H1 (cell line): ENCODE measurements at regions not wholly inside any gene's neighbourhood (a gene's known extent, or its start where the extent isn't known, plus 50 kb on each side); places are given as distances from the start of the nearest gene placed in this dataset.

Experiments used
- CTCF ChIA-PET: fragments of 300-600 bp; sonication (Branson Sonifier 250); formaldehyde crosslinking; loops from one replicate; lab custom pipeline; 2021; ENCODE audit not compliant: partially characterized antibody; lab: Charles Lee
- POLR2A ChIA-PET: fragments of 300-600 bp; sonication (Branson Sonifier 250); formaldehyde crosslinking; loops from one replicate; lab custom pipeline; 2021; ENCODE audit warnings: inconsistent platforms; ENCODE audit not compliant: partially characterized antibody; lab: Charles Lee
- DNase-seq, 2 experiments: peaks; one replicate each; pipeline versions ENCODE4 v3.0.0 to v3.0.0-alpha.2; 2010 to 2022; ENCODE audit warnings: low spot score in 2 of 2, low read depth in 1 of 2, mixed read lengths in 1 of 2
- FAIRE-seq: peaks from 2 replicates; lab custom pipeline; 2011; peaks lifted over from hg19 to GRCh38; lab: Jason Lieb, UNC
- H2AFZ ChIP-seq: 2 replicates; pipeline ENCODE4 v1.8.1; 2012; ENCODE audit warnings: low read length, inconsistent platforms
- H2AK5ac ChIP-seq: 2 replicates; pipeline ENCODE4 v1.6.1; 2013; ENCODE audit warnings: low read depth, low read length
- H2BK120ac ChIP-seq: replicated peaks from 2 replicates; pipeline ENCODE3; 2013; ENCODE audit warnings: low read depth, low read length, inconsistent platforms
- H2BK12ac ChIP-seq: 2 replicates; pipeline ENCODE4 v1.6.1; 2013; ENCODE audit warnings: low read depth, low read length
- H2BK15ac ChIP-seq: 2 replicates; pipeline ENCODE4 v1.6.1; 2013; ENCODE audit warnings: low read length
- H2BK20ac ChIP-seq: 2 replicates; pipeline ENCODE4 v1.6.1; 2013; ENCODE audit warnings: low read length
- H2BK5ac ChIP-seq: 2 replicates; pipeline ENCODE4 v1.6.1; 2013; ENCODE audit warnings: low read depth, low read length
- H3K14ac ChIP-seq: 2 replicates; pipeline ENCODE4 v1.6.1; 2013; ENCODE audit warnings: inconsistent platforms; ENCODE audit not compliant: insufficient read length
- H3K18ac ChIP-seq: 2 replicates; pipeline ENCODE4 v1.6.1; 2013; ENCODE audit warnings: low read length; ENCODE audit errors: extremely low read depth
- H3K23ac ChIP-seq: 2 replicates; pipeline ENCODE4 v1.6.1; 2013; ENCODE audit warnings: inconsistent platforms; ENCODE audit not compliant: insufficient read length
- H3K23me2 ChIP-seq: 2 replicates; pipeline ENCODE4 v1.6.1; 2013; ENCODE audit warnings: low read depth, low read length
- H3K27ac ChIP-seq: 2 replicates; pipeline ENCODE4 v1.6.1; 2011; ENCODE audit warnings: low read depth, low read length, inconsistent platforms
- H3K27me3 ChIP-seq, 4 experiments: replicated peaks in 1 of 4; 1 replicate in 1 of 4; 2 replicates in 3 of 4; pipeline versions ENCODE4 v1.6.1 to v1.8.1; 2011 to 2013; ENCODE audit warnings: low read length in 3 of 4, mild to moderate bottlenecking in 3 of 4, inconsistent platforms in 2 of 4, mixed read lengths in 2 of 4, moderate library complexity in 1 of 4; ENCODE audit not compliant: control insufficient read depth in 3 of 4, insufficient read depth in 3 of 4; ENCODE audit errors: extremely low read depth in 1 of 4
- H3K36me3 ChIP-seq, 4 experiments: 2 replicates each; pipeline versions ENCODE4 v1.6.1 to v1.8.1; 2011 to 2013; ENCODE audit warnings: mild to moderate bottlenecking in 4 of 4, low read length in 3 of 4, moderate library complexity in 2 of 4, control low read depth in 1 of 4, inconsistent platforms in 1 of 4; ENCODE audit not compliant: insufficient read depth in 4 of 4, control insufficient read depth in 2 of 4
- H3K4ac ChIP-seq: replicated peaks from 2 replicates; pipeline ENCODE3; 2013; ENCODE audit warnings: low read length, low read depth, mixed read lengths, inconsistent platforms; ENCODE audit not compliant: insufficient read length
- H3K4me1 ChIP-seq, 4 experiments: replicated peaks in 1 of 4; 1 replicate in 1 of 4; 2 replicates in 3 of 4; pipeline versions ENCODE4 v1.6.1 to v1.8.1; 2011 to 2013; ENCODE audit warnings: low read length in 3 of 4, inconsistent platforms in 2 of 4, mixed read lengths in 1 of 4; ENCODE audit not compliant: insufficient read depth in 4 of 4, control insufficient read depth in 3 of 4
- H3K4me2 ChIP-seq, 2 experiments: 2 replicates each; pipeline versions ENCODE4 v1.6.1 to v1.8.1; 2011 to 2013; ENCODE audit warnings: low read depth in 2 of 2, low read length in 2 of 2, control low read depth in 1 of 2, inconsistent platforms in 1 of 2, mild to moderate bottlenecking in 1 of 2; ENCODE audit not compliant: insufficient read depth in 1 of 2
- H3K4me3 ChIP-seq, 4 experiments: fragments of 200-600, 300-600 bp in 1 of 4; sonication (generic), shearing (Covaris generic), sonication (Bioruptor Twin) in 1 of 4; 2 replicates each; pipeline versions ENCODE4 v1.5.1 to v1.8.1; 2011 to 2016; ENCODE audit warnings: low read length in 4 of 4, low read depth in 3 of 4, control low read depth in 2 of 4, inconsistent platforms in 2 of 4, mild to moderate bottlenecking in 2 of 4, mixed read lengths in 1 of 4, moderate library complexity in 1 of 4; ENCODE audit not compliant: insufficient read depth in 2 of 4; ENCODE audit errors: extremely low read depth in 1 of 4
- H3K56ac ChIP-seq: replicated peaks from 2 replicates; pipeline ENCODE3; 2013; ENCODE audit warnings: low read depth, mild to moderate bottlenecking, mixed read lengths, low read length, inconsistent platforms; ENCODE audit not compliant: insufficient read length
- H3K79me1 ChIP-seq: 2 replicates; pipeline ENCODE4 v1.6.1; 2013; ENCODE audit warnings: low read depth, low read length, control low read depth
- H3K79me2 ChIP-seq, 2 experiments: 2 replicates each; pipeline versions ENCODE4 v1.6.1 to v1.8.1; 2012 to 2013; ENCODE audit warnings: low read length in 2 of 2, mild to moderate bottlenecking in 2 of 2, inconsistent platforms in 1 of 2; ENCODE audit not compliant: insufficient read depth in 2 of 2, control insufficient read depth in 1 of 2
- H3K9ac ChIP-seq, 4 experiments: replicated peaks in 1 of 4; 1 replicate in 1 of 4; 2 replicates in 3 of 4; pipeline versions ENCODE4 v1.6.1 to v1.8.1; 2011 to 2013; ENCODE audit warnings: low read depth in 3 of 4, low read length in 3 of 4, control low read depth in 2 of 4, mild to moderate bottlenecking in 2 of 4, moderate library complexity in 2 of 4, inconsistent platforms in 1 of 4; ENCODE audit errors: extremely low read depth in 1 of 4
- H3K9me3 ChIP-seq, 2 experiments: 2 replicates each; pipeline versions ENCODE4 v1.6.1 to v1.8.1; 2012 to 2013; ENCODE audit warnings: mild to moderate bottlenecking in 2 of 2, moderate library complexity in 2 of 2, control low read depth in 1 of 2, inconsistent platforms in 1 of 2, low read depth in 1 of 2, low read length in 1 of 2, mixed read lengths in 1 of 2; ENCODE audit not compliant: insufficient read depth in 2 of 2
- H4K20me1 ChIP-seq, 2 experiments: replicated peaks in 1 of 2; 2 replicates each; pipeline versions ENCODE3 to v1.8.1; 2011 to 2013; ENCODE audit warnings: inconsistent platforms in 2 of 2, low read length in 2 of 2, mild to moderate bottlenecking in 1 of 2; ENCODE audit not compliant: insufficient read depth in 2 of 2, control insufficient read depth in 1 of 2
- H4K5ac ChIP-seq: 2 replicates; pipeline ENCODE4 v1.6.1; 2013; ENCODE audit warnings: low read length, low read depth, mixed read lengths, inconsistent platforms; ENCODE audit not compliant: insufficient read length
- H4K8ac ChIP-seq: 2 replicates; pipeline ENCODE4 v1.8.0; 2013; ENCODE audit warnings: mild to moderate bottlenecking, moderate library complexity, low read length, inconsistent platforms; ENCODE audit not compliant: insufficient read depth; ENCODE audit errors: extremely low read depth
- H4K91ac ChIP-seq: replicated peaks from 2 replicates; pipeline ENCODE3; 2013; ENCODE audit warnings: low read length, mixed read lengths, inconsistent platforms; ENCODE audit not compliant: insufficient read length
- POLR2A ChIP-seq, 2 experiments: IDR thresholded peaks; 1 replicate in 1 of 2; 2 replicates in 1 of 2; pipeline ENCODE4 v1.6.1; 2011; ENCODE audit warnings: low read depth in 2 of 2, low read length in 2 of 2, mild to moderate bottlenecking in 2 of 2; ENCODE audit errors: control extremely low read depth in 1 of 2
- WGBS, 2 experiments: shearing (Covaris generic) in 1 of 2; methylation state at CpG; one replicate each; pipeline versions ENCODE4 v1.1.6 to v1.1.7; 2013 to 2015; ENCODE audit warnings: low lambda C conversion rate in 2 of 2, mixed read lengths in 2 of 2, inconsistent platforms in 1 of 2, low coverage in 1 of 2, missing lambda C conversion rate in 1 of 2; ENCODE audit not compliant: insufficient replicate concordance in 2 of 2, insufficient coverage in 1 of 2, insufficient read length in 1 of 2; ENCODE audit errors: extremely low coverage in 1 of 2, missing lambda C conversion rate in 1 of 2; 5-methylcytosine and 5-hydroxymethylcytosine counted together
- TF ChIP-seq, protein P1 (sequence below): IDR thresholded peaks from 2 replicates; pipeline ENCODE4 v1.6.1; 2012; ENCODE audit warnings: low read length, inconsistent platforms

DNA sequence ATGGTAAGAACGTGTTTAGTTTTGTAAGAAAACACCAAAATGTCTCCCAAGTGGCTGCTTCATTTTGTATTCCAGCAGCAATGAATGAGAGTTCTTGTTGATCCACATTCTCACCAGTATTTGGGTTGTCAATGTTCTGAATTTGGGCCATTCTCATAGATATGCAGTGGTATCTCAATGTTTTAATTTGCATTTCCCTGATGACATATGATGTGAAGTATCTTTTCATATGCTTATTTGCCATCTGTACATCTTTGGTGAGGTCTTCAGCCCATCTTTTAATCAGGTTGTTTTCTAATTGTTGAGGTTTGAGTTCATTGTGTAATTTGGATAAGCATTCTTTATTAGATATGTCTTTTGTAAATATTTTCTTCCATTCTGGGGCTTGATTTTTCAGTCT lies 436.8 kb upstream of the IRAK1BP1 start:
- Histone ChIP-seq H2BK120ac (no peak overlapping the region), H3K9me3 (no peaks in the 10 kb centered on the region), H2AK5ac (no peak overlapping the region), H3K27me3 (no peaks in the 10 kb centered on the region), H4K8ac (no peak overlapping the region), H3K14ac (no peak overlapping the region), H3K9ac (no peak overlapping the region), H3K36me3 (no peaks in the 10 kb centered on the region), H2BK15ac (no peak overlapping the region), H4K91ac (no peak overlapping the region), H3K4me1 (no peaks in the 10 kb centered on the region), H2AFZ (no peak overlapping the region), H3K4ac (no peak overlapping the region), H3K18ac (no peak overlapping the region), H3K56ac (no peak overlapping the region), H2BK12ac (no peak overlapping the region), H4K20me1 (no peaks in the 10 kb centered on the region), H3K4me3 (no peak overlapping the region), H3K79me1 (no peaks in the 10 kb centered on the region), H2BK20ac (no peak overlapping the region), H3K79me2 (no peaks in the 10 kb centered on the region), H3K23ac (no peak overlapping the region), H3K4me2 (no peak overlapping the region), H2BK5ac (no peak overlapping the region), H4K5ac (no peak overlapping the region), H3K27ac (no peak overlapping the region), H3K23me2 (no peaks in the 10 kb centered on the region)
- CTCF ChIA-PET, result no interaction called here
- POLR2A ChIA-PET, result no interaction called here
- FAIRE-seq (no peak), DNase-seq (no peak)
- 65% methylated on average over 1 of the region's 1 CpG; no CpG with 5 or more reads in 1 of the 2 experiments for WGBS, 2 experiments
- TF ChIP-seq, protein P1, sequence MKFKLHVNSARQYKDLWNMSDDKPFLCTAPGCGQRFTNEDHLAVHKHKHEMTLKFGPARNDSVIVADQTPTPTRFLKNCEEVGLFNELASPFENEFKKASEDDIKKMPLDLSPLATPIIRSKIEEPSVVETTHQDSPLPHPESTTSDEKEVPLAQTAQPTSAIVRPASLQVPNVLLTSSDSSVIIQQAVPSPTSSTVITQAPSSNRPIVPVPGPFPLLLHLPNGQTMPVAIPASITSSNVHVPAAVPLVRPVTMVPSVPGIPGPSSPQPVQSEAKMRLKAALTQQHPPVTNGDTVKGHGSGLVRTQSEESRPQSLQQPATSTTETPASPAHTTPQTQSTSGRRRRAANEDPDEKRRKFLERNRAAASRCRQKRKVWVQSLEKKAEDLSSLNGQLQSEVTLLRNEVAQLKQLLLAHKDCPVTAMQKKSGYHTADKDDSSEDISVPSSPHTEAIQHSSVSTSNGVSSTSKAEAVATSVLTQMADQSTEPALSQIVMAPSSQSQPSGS, result no peak
- TF ChIP-seq POLR2A (IDR thresholded peaks at IDR 0.05; ENCODE audit: control extremely low read depth in 1 of 2, low read depth in 2 of 2, low read length in 2 of 2), result no peak
